ENCODE measurements at regions not wholly inside any gene's neighbourhood (a gene's known extent, or its start where the extent isn't known, plus 50 kb on each side); places are given as distances from the start of the nearest gene placed in this dataset.

DNA sequence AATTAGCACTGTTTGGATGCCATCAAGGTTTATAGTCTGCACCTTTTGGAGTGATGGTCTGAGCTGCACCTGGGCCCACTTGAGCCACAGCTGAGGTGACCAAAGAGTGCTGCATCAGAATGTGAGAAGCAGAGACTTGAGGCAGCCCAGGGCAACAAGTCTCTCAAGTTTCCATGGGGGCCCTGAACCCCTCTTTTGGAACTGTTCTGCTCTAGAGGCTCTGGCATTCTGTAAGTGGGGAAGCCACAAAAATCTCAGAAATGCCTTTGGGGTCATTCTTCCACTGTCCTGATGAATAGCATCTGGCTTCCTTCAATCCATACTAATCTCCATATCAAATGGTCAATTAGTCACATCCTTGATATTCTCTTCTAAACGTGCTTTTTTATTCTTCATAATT, 298.4 kb upstream of the MAOA start:
- no peak for TF ChIP-seq TAF1 (IDR thresholded peaks at IDR 0.05; ENCODE audit: borderline replicate concordance, insufficient read depth, low read length)
- TF ChIP-seq SIN3A (IDR thresholded peaks at IDR 0.05; ENCODE audit: borderline replicate concordance, insufficient read depth, low read length) = no peak
